ENCODE measurements at regions not wholly inside any gene's neighbourhood (a gene's known extent, or its start where the extent isn't known, plus 50 kb on each side); places are given as distances from the start of the nearest gene placed in this dataset.

DNA sequence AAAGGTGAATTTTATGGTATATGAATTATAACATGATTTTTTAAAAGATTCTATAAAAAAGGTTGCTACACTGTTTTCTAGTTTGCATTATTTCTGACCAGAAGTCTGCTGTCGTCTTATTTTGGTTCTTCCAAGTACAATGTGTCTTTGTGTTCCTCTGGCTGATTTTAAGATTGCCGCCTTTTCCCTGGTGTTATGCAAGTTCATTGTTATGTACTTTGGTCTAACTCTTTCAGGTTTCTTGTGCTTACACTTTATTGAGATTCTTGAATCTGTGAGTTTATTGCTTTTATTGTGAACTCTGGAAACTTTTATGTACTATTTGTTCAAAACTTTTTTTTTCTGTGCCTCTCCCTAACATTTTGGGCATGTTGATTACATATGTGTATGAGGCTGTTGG is 109.8 kb downstream of the RFX6 start:
- TF ChIP-seq EZH2 (IDR thresholded peaks at IDR 0.05; ENCODE audit: borderline replicate concordance, low read length) (no peak), CTCF (conservative IDR thresholded peaks at IDR 0.05 in 1 of 2, IDR thresholded peaks at IDR 0.05 in 1 of 2; ENCODE audit: extremely low read depth in 1 of 2, insufficient read depth in 1 of 2, low read depth in 1 of 2, low read length in 2 of 2) (no peak)
